HPDE6-E6E7 (cell line): ENCODE measurements at regions not wholly inside any gene's neighbourhood (a gene's known extent, or its start where the extent isn't known, plus 50 kb on each side); places are given as distances from the start of the nearest gene placed in this dataset.
A peak's percentile ranks its signal among the peaks of the same experiment; 100 is the strongest.
"Not testable (repeated sequence)": the region's sequence is repeated elsewhere in the genome, so short reads cannot be mapped to it uniquely, and the experiment has no call there.

Source experiments
- DNase-seq: peaks from one replicate; pipeline ENCODE4 v3.0.0; 2011; ENCODE audit warnings: missing footprints; ENCODE audit errors: extremely low spot score

GRCh38 chr13:54004026-54004699, 975.5 kb downstream of the OLFM4 start:
- DNase-seq, result no peak

GRCh38 chr13:54016542-54016941, 987.9 kb downstream of the OLFM4 start:
- no peak for DNase-seq

- DNase-seq, result no peak
Observed at GRCh38 chr13:54018485-54018884, 989.9 kb downstream of the OLFM4 start.

GRCh38 chr13:54029226-54029625, 1000.6 kb downstream of the OLFM4 start:
- DNase-seq, result peak; percentile 15

GRCh38 chr13:54029720-54030119, 1001.1 kb downstream of the OLFM4 start:
- DNase-seq, result no peak

GRCh38 chr13:54033323-54033861, 1004.8 kb downstream of the OLFM4 start:
- DNase-seq, result no peak

GRCh38 chr13:54034047-54034446, 1005.4 kb downstream of the OLFM4 start:
- DNase-seq, result no peak

GRCh38 chr13:54057416-54057815, 1028.8 kb downstream of the OLFM4 start:
- DNase-seq, result not testable (repeated sequence)

- not testable (repeated sequence) for DNase-seq
Observed at GRCh38 chr13:54069958-54070357, 1041.3 kb downstream of the OLFM4 start.

GRCh38 chr13:54077569-54077968, 1049.0 kb downstream of the OLFM4 start:
- no peak for DNase-seq

GRCh38 chr13:54078271-54078870, 1049.8 kb downstream of the OLFM4 start:
- DNase-seq, result no peak

- DNase-seq, result not testable (repeated sequence)
Observed at GRCh38 chr13:54082309-54082708, 1053.7 kb downstream of the OLFM4 start.

- no peak for DNase-seq
Observed at GRCh38 chr13:54091884-54092283, 1063.3 kb downstream of the OLFM4 start.

GRCh38 chr13:54092686-54093085, 1064.1 kb downstream of the OLFM4 start:
- no peak for DNase-seq

- no peak for DNase-seq
Observed at GRCh38 chr13:54110597-54110996, 1082.0 kb downstream of the OLFM4 start.

- DNase-seq, result no peak
Observed at GRCh38 chr13:54124700-54125099, 1096.1 kb downstream of the OLFM4 start.

- not testable (repeated sequence) for DNase-seq
Observed at GRCh38 chr13:54130931-54131330, 1102.3 kb downstream of the OLFM4 start.

GRCh38 chr13:54131433-54131832, 1102.8 kb downstream of the OLFM4 start:
- not testable (repeated sequence) for DNase-seq

- not testable (repeated sequence) for DNase-seq
Observed at GRCh38 chr13:54132127-54132526, 1103.5 kb downstream of the OLFM4 start.

- not testable (repeated sequence) for DNase-seq
Observed at GRCh38 chr13:54132720-54133119, 1104.1 kb downstream of the OLFM4 start.

GRCh38 chr13:54133746-54134145, 1105.1 kb downstream of the OLFM4 start:
- no peak for DNase-seq

- DNase-seq, result no peak
Observed at GRCh38 chr13:54144828-54145227, 1116.2 kb downstream of the OLFM4 start.

GRCh38 chr13:54150851-54151250, 1122.2 kb downstream of the OLFM4 start:
- DNase-seq, result no peak
